GM12864 (cell line): ENCODE measurements at regions not wholly inside any gene's neighbourhood (a gene's known extent, or its start where the extent isn't known, plus 50 kb on each side); places are given as distances from the start of the nearest gene placed in this dataset.

Source experiments
- DNase-seq: peaks from one replicate; pipeline ENCODE4 v3.0.0-alpha.2; 2011; ENCODE audit warnings: low read depth
- H3K4me3 ChIP-seq: 2 replicates; pipeline ENCODE4 v1.5.1; 2011; ENCODE audit warnings: mild to moderate bottlenecking, low read depth, low read length, control low read depth
- CTCF ChIP-seq: IDR thresholded peaks from 2 replicates; pipeline ENCODE4 v1.5.1; 2011; ENCODE audit warnings: low read depth, mild to moderate bottlenecking, moderate library complexity, low read length, control low read depth, inconsistent platforms; ENCODE audit errors: missing control alignments

- H3K4me3 ChIP-seq: no peak overlapping the region
- DNase-seq: no peak
- no peak for TF ChIP-seq CTCF
These were observed 163.5 kb upstream of the SOX11 start for GRCh38 chr2:5528706-5529105.

- no peak for TF ChIP-seq CTCF
- no peak for DNase-seq
- no peak overlapping the region for H3K4me3 ChIP-seq
These were observed 162.0 kb upstream of the SOX11 start for GRCh38 chr2:5530011-5530696.

- DNase-seq: no peak
- no peak for TF ChIP-seq CTCF
- no peak overlapping the region for H3K4me3 ChIP-seq
These were observed 156.9 kb upstream of the SOX11 start for GRCh38 chr2:5535301-5535700.

- no peak for TF ChIP-seq CTCF
- no peak for DNase-seq
- no peak overlapping the region for H3K4me3 ChIP-seq
These were observed 154.9 kb upstream of the SOX11 start for GRCh38 chr2:5537180-5537688.

GRCh38 chr2:5538313-5538712 lies 153.9 kb upstream of the SOX11 start:
- TF ChIP-seq CTCF: no peak
- DNase-seq: no peak
- H3K4me3 ChIP-seq: no peak overlapping the region

- no peak for TF ChIP-seq CTCF
- H3K4me3 ChIP-seq: no peak overlapping the region
- DNase-seq: no peak
These were observed 153.4 kb upstream of the SOX11 start for GRCh38 chr2:5538772-5539171.
